C4-2B (cell line): ENCODE measurements at regions not wholly inside any gene's neighbourhood (a gene's known extent, or its start where the extent isn't known, plus 50 kb on each side); places are given as distances from the start of the nearest gene placed in this dataset.
"Not testable (repeated sequence)": the region's sequence is repeated elsewhere in the genome, so short reads cannot be mapped to it uniquely, and the experiment has no call there.

Source experiments
- H3K27ac ChIP-seq: fragments of 450-650 bp; 2 replicates; pipeline ENCODE4 v1.5.1; 2017
- CTCF ChIP-seq: fragments of 450-650 bp; conservative IDR thresholded peaks from 2 replicates; pipeline ENCODE4 v1.5.1; 2017; ENCODE audit warnings: mild to moderate bottlenecking
- ZFX ChIP-seq: fragments of 450-650 bp; IDR thresholded peaks from 2 replicates; pipeline ENCODE4 v1.6.1; 2017

- no peak overlapping the region for H3K27ac ChIP-seq
- no peak for TF ChIP-seq ZFX
- TF ChIP-seq CTCF = no peak
Observed at GRCh38 chr7:46603780-46604179, 682.7 kb upstream of the IGFBP3 start.

- H3K27ac ChIP-seq = no peak overlapping the region
Observed at GRCh38 chr7:46603296-46603752, 682.3 kb upstream of the IGFBP3 start.

GRCh38 chr7:46600340-46600739 is 679.3 kb upstream of the IGFBP3 start:
- H3K27ac ChIP-seq = no peak overlapping the region
- no peak for TF ChIP-seq ZFX
- no peak for TF ChIP-seq CTCF

More at GRCh38 chr7:46603296-46603752, 682.3 kb upstream of the IGFBP3 start:
- no peak for TF ChIP-seq ZFX
- no peak for TF ChIP-seq CTCF

GRCh38 chr7:46594831-46595230 is 673.8 kb upstream of the IGFBP3 start:
- not testable (repeated sequence) for H3K27ac ChIP-seq

- H3K27ac ChIP-seq = peak overlapping the region; percentile 47
Observed at GRCh38 chr7:46590918-46591905, 670.1 kb upstream of the IGFBP3 start.

- H3K27ac ChIP-seq = no peak overlapping the region
- TF ChIP-seq ZFX = no peak
Observed at GRCh38 chr7:46589286-46589685, 668.2 kb upstream of the IGFBP3 start.

- H3K27ac ChIP-seq = no peak overlapping the region
- no peak for TF ChIP-seq ZFX
- TF ChIP-seq CTCF = no peak
Observed at GRCh38 chr7:46586406-46586805, 665.3 kb upstream of the IGFBP3 start.

GRCh38 chr7:46583656-46584055 is 662.6 kb upstream of the IGFBP3 start:
- TF ChIP-seq CTCF (no peak), ZFX (no peak)
- no peak overlapping the region for H3K27ac ChIP-seq

- no peak overlapping the region for H3K27ac ChIP-seq
- TF ChIP-seq ZFX = no peak
Observed at GRCh38 chr7:46581268-46581667, 660.2 kb upstream of the IGFBP3 start.
